NT2/D1 (cell line): ENCODE measurements at regions not wholly inside any gene's neighbourhood (a gene's known extent, or its start where the extent isn't known, plus 50 kb on each side); places are given as distances from the start of the nearest gene placed in this dataset.

Experiments
- YY1 ChIP-seq: IDR thresholded peaks from 2 replicates; pipeline ENCODE4 v1.6.1; 2011; ENCODE audit not compliant: insufficient read length, insufficient read depth
- ZNF274 ChIP-seq: IDR thresholded peaks from 2 replicates; pipeline ENCODE4 v1.6.1; 2011; ENCODE audit warnings: mild to moderate bottlenecking, low read depth, low read length

DNA sequence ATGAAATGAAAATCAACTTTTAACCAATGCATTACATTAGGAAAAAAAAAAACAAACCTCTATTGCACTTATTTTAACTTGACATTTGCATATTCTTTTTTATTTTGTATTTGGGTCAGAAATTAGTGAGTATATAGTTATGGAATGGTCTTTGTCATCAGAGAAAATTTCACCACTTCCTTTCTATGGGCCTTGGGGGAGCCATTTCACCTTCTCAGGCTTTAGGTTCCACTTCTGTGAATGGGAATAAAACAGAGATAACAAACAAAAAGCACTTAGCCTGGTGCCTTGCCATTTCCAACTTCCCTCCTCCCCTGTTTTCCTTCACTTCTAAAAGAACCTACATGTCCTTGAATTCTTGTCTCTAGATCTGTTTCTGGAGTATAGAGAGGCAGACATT lies 168.0 kb upstream of the STT3B start:
- TF ChIP-seq ZNF274 = no peak
- no peak for TF ChIP-seq YY1
